HL-60/S4 (cell line): ENCODE measurements at regions not wholly inside any gene's neighbourhood (a gene's known extent, or its start where the extent isn't known, plus 50 kb on each side); places are given as distances from the start of the nearest gene placed in this dataset.
"Not testable (repeated sequence)": the region's sequence is repeated elsewhere in the genome, so short reads cannot be mapped to it uniquely, and the experiment has no call there.

Source experiments
- in situ Hi-C: fragments of 300-500 bp; cut with MboI; formaldehyde crosslinking; loops from 2 replicates; pipeline ENCODE4 v1.14.3; 2022; ENCODE audit warnings: low sequenced_read_pairs

GRCh38 chr7:106583706-106584690, 77.0 kb downstream of the CCDC71L start:
- in situ Hi-C loops, result no loop called here

GRCh38 chr7:106583100-106583499, 77.9 kb downstream of the CCDC71L start:
- in situ Hi-C loops, result no loop called here

- in situ Hi-C loops, result no loop called here
Observed at GRCh38 chr7:106582365-106582764, 78.6 kb downstream of the CCDC71L start.

- in situ Hi-C loops, result not testable (repeated sequence)
Observed at GRCh38 chr7:106579086-106579485, 81.9 kb downstream of the CCDC71L start.

GRCh38 chr7:106575138-106575823, 85.7 kb downstream of the CCDC71L start:
- in situ Hi-C loops, result no loop called here

GRCh38 chr7:106573738-106574137, 87.2 kb downstream of the CCDC71L start:
- in situ Hi-C loops, result no loop called here

GRCh38 chr7:106573125-106573663, 87.8 kb downstream of the CCDC71L start:
- in situ Hi-C loops, result no loop called here

GRCh38 chr7:106572394-106573124, 88.4 kb downstream of the CCDC71L start:
- in situ Hi-C loops, result no loop called here

- in situ Hi-C loops, result no loop called here
Observed at GRCh38 chr7:106571563-106571962, 89.4 kb downstream of the CCDC71L start.

GRCh38 chr7:106570948-106571418, 90.0 kb downstream of the CCDC71L start:
- in situ Hi-C loops, result no loop called here

- in situ Hi-C loops, result no loop called here
Observed at GRCh38 chr7:106570146-106570545, 90.8 kb downstream of the CCDC71L start.

- in situ Hi-C loops, result no loop called here
Observed at GRCh38 chr7:106569500-106569929, 91.4 kb downstream of the CCDC71L start.

- in situ Hi-C loops, result no loop called here
Observed at GRCh38 chr7:106568680-106569499, 92.1 kb downstream of the CCDC71L start.

- in situ Hi-C loops, result no loop called here
Observed at GRCh38 chr7:106568002-106568679, 92.8 kb downstream of the CCDC71L start.

GRCh38 chr7:106567204-106568001, 93.6 kb downstream of the CCDC71L start:
- in situ Hi-C loops, result not testable (repeated sequence)

GRCh38 chr7:106566672-106567071, 94.3 kb downstream of the CCDC71L start:
- in situ Hi-C loops, result no loop called here

GRCh38 chr7:106566196-106566595, 94.8 kb downstream of the CCDC71L start:
- in situ Hi-C loops, result no loop called here

- in situ Hi-C loops, result no loop called here
Observed at GRCh38 chr7:106565428-106565827, 95.5 kb downstream of the CCDC71L start.
